GM19023 (cell line): ENCODE measurements at regions not wholly inside any gene's neighbourhood (a gene's known extent, or its start where the extent isn't known, plus 50 kb on each side); places are given as distances from the start of the nearest gene placed in this dataset.
"Not testable (repeated sequence)": the region's sequence is repeated elsewhere in the genome, so short reads cannot be mapped to it uniquely, and the experiment has no call there.

Source experiments
- ATAC-seq: cut with Tn5 transposase; IDR thresholded peaks from one replicate; pipeline ENCODE4 v1.9.1; 2021; ENCODE audit warnings: mild to moderate bottlenecking, moderate library complexity; ENCODE audit not compliant: unreplicated experiment

GRCh38 chr6:92752114-92752513 lies 667.2 kb downstream of the EPHA7 start:
- no peak for ATAC-seq

GRCh38 chr6:92748131-92748530 lies 671.2 kb downstream of the EPHA7 start:
- ATAC-seq, result no peak

GRCh38 chr6:92737983-92738382 lies 681.4 kb downstream of the EPHA7 start:
- ATAC-seq, result no peak

- ATAC-seq, result no peak
These were observed 695.9 kb downstream of the EPHA7 start for GRCh38 chr6:92723390-92723931.

- ATAC-seq, result no peak
These were observed 699.6 kb downstream of the EPHA7 start for GRCh38 chr6:92719773-92720172.

- no peak for ATAC-seq
These were observed 702.7 kb downstream of the EPHA7 start for GRCh38 chr6:92716638-92717037.

GRCh38 chr6:92715991-92716390 lies 703.4 kb downstream of the EPHA7 start:
- no peak for ATAC-seq

GRCh38 chr6:92714346-92714745 lies 705.0 kb downstream of the EPHA7 start:
- no peak for ATAC-seq

GRCh38 chr6:92710048-92710447 lies 709.3 kb downstream of the EPHA7 start:
- no peak for ATAC-seq

- no peak for ATAC-seq
These were observed 710.4 kb downstream of the EPHA7 start for GRCh38 chr6:92708945-92709344.

GRCh38 chr6:92708270-92708669 lies 711.1 kb downstream of the EPHA7 start:
- ATAC-seq, result no peak

- no peak for ATAC-seq
These were observed 712.4 kb downstream of the EPHA7 start for GRCh38 chr6:92706976-92707375.

GRCh38 chr6:92701425-92702096 lies 717.8 kb downstream of the EPHA7 start:
- ATAC-seq, result no peak

- no peak for ATAC-seq
These were observed 718.9 kb downstream of the EPHA7 start for GRCh38 chr6:92700411-92700810.

GRCh38 chr6:92690997-92691599 lies 728.3 kb downstream of the EPHA7 start:
- ATAC-seq, result no peak

- ATAC-seq, result no peak
These were observed 731.0 kb downstream of the EPHA7 start for GRCh38 chr6:92688342-92688741.

- no peak for ATAC-seq
These were observed 732.1 kb downstream of the EPHA7 start for GRCh38 chr6:92687278-92687677.

GRCh38 chr6:92684386-92684785 lies 735.0 kb downstream of the EPHA7 start:
- ATAC-seq, result no peak

- no peak for ATAC-seq
These were observed 735.6 kb downstream of the EPHA7 start for GRCh38 chr6:92683748-92684147.

- ATAC-seq, result no peak
These were observed 736.6 kb downstream of the EPHA7 start for GRCh38 chr6:92682516-92683398.

GRCh38 chr6:92681401-92681800 lies 738.0 kb downstream of the EPHA7 start:
- ATAC-seq, result no peak

- ATAC-seq, result not testable (repeated sequence)
These were observed 747.9 kb downstream of the EPHA7 start for GRCh38 chr6:92671462-92671861.
